Neural cell (in vitro differentiated cells): ENCODE measurements at regions not wholly inside any gene's neighbourhood (a gene's known extent, or its start where the extent isn't known, plus 50 kb on each side); places are given as distances from the start of the nearest gene placed in this dataset.

Experiments
- H2AFZ ChIP-seq: fragments of 200-600, 300-800 bp; sonication (generic), shearing (Covaris generic); 2 replicates; pipeline ENCODE4 v1.6.0; 2014; ENCODE audit warnings: low read depth, mild to moderate bottlenecking, antibody characterized with exemption, low read length, moderate library complexity
- H3F3A ChIP-seq: fragments of 200-600 bp; shearing (Covaris generic); 2 replicates; pipeline ENCODE4 v1.6.1; 2016; ENCODE audit warnings: mild to moderate bottlenecking, moderate library complexity, mixed read lengths, antibody characterized with exemption, low read length; ENCODE audit not compliant: insufficient read depth, poor library complexity, severe bottlenecking
- H3K27ac ChIP-seq: fragments of 200-600, 300-800 bp; sonication (generic), shearing (Covaris generic); 2 replicates; pipeline ENCODE4 v1.5.1; 2014; ENCODE audit warnings: mild to moderate bottlenecking, low read length, moderate library complexity
- H3K27me3 ChIP-seq: fragments of 300-800, 200-600 bp; sonication (generic), shearing (Covaris generic); 2 replicates; pipeline ENCODE4 v1.6.0; 2014; ENCODE audit warnings: mild to moderate bottlenecking, low read depth, low read length, moderate library complexity; ENCODE audit not compliant: insufficient read depth
- H3K36me3 ChIP-seq: fragments of 300-800, 200-600 bp; sonication (generic), shearing (Covaris generic); 2 replicates; pipeline ENCODE4 v1.5.1; 2014; ENCODE audit warnings: mild to moderate bottlenecking, antibody characterized with exemption, low read length, moderate library complexity; ENCODE audit not compliant: insufficient read depth
- H3K4me2 ChIP-seq: fragments of 300-800, 200-600 bp; sonication (generic), shearing (Covaris generic); 2 replicates; pipeline ENCODE4 v1.6.0; 2014; ENCODE audit warnings: mild to moderate bottlenecking, low read length
- H3K4me3 ChIP-seq: fragments of 300-800, 200-600 bp; sonication (generic), shearing (Covaris generic); 2 replicates; pipeline ENCODE4 v1.5.1; 2014; ENCODE audit warnings: mild to moderate bottlenecking, low read length, moderate library complexity
- H3K79me2 ChIP-seq: fragments of 200-600 bp; shearing (Covaris generic); replicated peaks from 2 replicates; pipeline ENCODE4 v1.6.0; 2014; ENCODE audit warnings: mild to moderate bottlenecking, low read length, moderate library complexity; ENCODE audit not compliant: insufficient read depth
- H3K9ac ChIP-seq: fragments of 300-800, 200-600 bp; sonication (generic), shearing (Covaris generic); 2 replicates; pipeline ENCODE4 v1.6.1; 2016; ENCODE audit warnings: mild to moderate bottlenecking, low read length, mixed read lengths
- H3K9me2 ChIP-seq: fragments of 200-600 bp; shearing (Covaris generic); 2 replicates; pipeline ENCODE4 v1.6.1; 2016; ENCODE audit warnings: mild to moderate bottlenecking, low read length, mixed read lengths; ENCODE audit not compliant: insufficient read depth
- H3K9me3 ChIP-seq: fragments of 200-600, 300-800 bp; sonication (generic), shearing (Covaris generic); 2 replicates; pipeline ENCODE4 v1.6.1; 2016; ENCODE audit warnings: mild to moderate bottlenecking, mixed run types, low read length, moderate library complexity, mixed read lengths
- H4K20me1 ChIP-seq: fragments of 200-600 bp; shearing (Covaris generic); 2 replicates; pipeline ENCODE4 v1.6.1; 2016; ENCODE audit warnings: mild to moderate bottlenecking, mixed run types; ENCODE audit not compliant: insufficient read depth
- CTCF ChIP-seq: fragments of 450-650 bp; IDR thresholded peaks from 2 replicates; pipeline ENCODE4 v1.5.1; 2014; ENCODE audit warnings: antibody characterized with exemption, mild to moderate bottlenecking, moderate library complexity; ENCODE audit not compliant: poor library complexity, severe bottlenecking
- EP300 ChIP-seq: fragments of 450-650 bp; conservative IDR thresholded peaks from 2 replicates; pipeline ENCODE4 v1.6.1; 2014; ENCODE audit warnings: antibody characterized with exemption, mild to moderate bottlenecking, moderate library complexity; ENCODE audit not compliant: poor library complexity, severe bottlenecking
- EZH2 ChIP-seq: fragments of 200-600, 300-800 bp; shearing (Covaris generic), sonication (generic); IDR thresholded peaks from 2 replicates; pipeline ENCODE4 v1.6.1; 2014; ENCODE audit warnings: antibody characterized with exemption, low read length, borderline replicate concordance, mild to moderate bottlenecking; ENCODE audit not compliant: insufficient read depth, poor library complexity, severe bottlenecking
- MXI1 ChIP-seq: fragments of 450-650 bp; conservative IDR thresholded peaks from 2 replicates; pipeline ENCODE4 v1.6.1; 2014; ENCODE audit warnings: antibody characterized with exemption, mild to moderate bottlenecking; ENCODE audit not compliant: poor library complexity, severe bottlenecking
- POLR2AphosphoS5 ChIP-seq: IDR thresholded peaks from 2 replicates; pipeline ENCODE4 v1.6.1; 2012
- RAD21 ChIP-seq: fragments of 450-650 bp; conservative IDR thresholded peaks from 2 replicates; pipeline ENCODE4 v1.6.1; 2014; ENCODE audit warnings: antibody characterized with exemption, mild to moderate bottlenecking, moderate library complexity
- REST ChIP-seq: IDR thresholded peaks from 2 replicates; pipeline ENCODE4 v1.6.1; 2012; ENCODE audit warnings: borderline replicate concordance
- SMC3 ChIP-seq: fragments of 450-650 bp; conservative IDR thresholded peaks from 2 replicates; pipeline ENCODE4 v1.6.1; 2014; ENCODE audit warnings: antibody characterized with exemption, mild to moderate bottlenecking, moderate library complexity; ENCODE audit not compliant: poor library complexity
- TAF1 ChIP-seq: IDR thresholded peaks from 2 replicates; pipeline ENCODE4 v1.6.1; 2012; ENCODE audit warnings: low read depth

- Histone ChIP-seq H2AFZ (no peak overlapping the region), H3K4me2 (no peak overlapping the region), H3K4me3 (no peak overlapping the region), H3K79me2 (no peaks in the 10 kb centered on the region), H3K9me2 (no peaks in the 10 kb centered on the region), H3K36me3 (no peaks in the 10 kb centered on the region), H4K20me1 (no peaks in the 10 kb centered on the region), H3K27me3 (no peaks in the 10 kb centered on the region), H3K9me3 (no peaks in the 10 kb centered on the region), H3K27ac (no peak overlapping the region), H3F3A (no peaks in the 10 kb centered on the region), H3K9ac (no peak overlapping the region)
- TF ChIP-seq CTCF, result no peak
- TF ChIP-seq EZH2, result no peak
- TF ChIP-seq EP300, result no peak
- no peak for TF ChIP-seq RAD21
These were observed 166.0 kb upstream of the WDR11 start for GRCh38 chr10:120685136-120685535.

GRCh38 chr10:120688928-120689327 is 162.2 kb upstream of the WDR11 start:
- Histone ChIP-seq H3K36me3 (no peaks in the 10 kb centered on the region), H3K4me2 (no peak overlapping the region), H3K27ac (no peak overlapping the region), H3K9me3 (no peaks in the 10 kb centered on the region), H4K20me1 (no peaks in the 10 kb centered on the region), H3K27me3 (no peaks in the 10 kb centered on the region), H3K9ac (no peak overlapping the region), H3K4me3 (no peak overlapping the region), H3K79me2 (no peaks in the 10 kb centered on the region), H3K9me2 (no peaks in the 10 kb centered on the region), H3F3A (no peaks in the 10 kb centered on the region), H2AFZ (no peak overlapping the region)
- TF ChIP-seq EP300, result no peak
- TF ChIP-seq SMC3, result no peak
- TF ChIP-seq REST, result no peak
- TF ChIP-seq MXI1, result no peak
- TF ChIP-seq POLR2AphosphoS5, result no peak
- TF ChIP-seq TAF1, result no peak
- no peak for TF ChIP-seq EZH2
- no peak for TF ChIP-seq RAD21
